ENCODE measurements at regions not wholly inside any gene's neighbourhood (a gene's known extent, or its start where the extent isn't known, plus 50 kb on each side); places are given as distances from the start of the nearest gene placed in this dataset.

DNA sequence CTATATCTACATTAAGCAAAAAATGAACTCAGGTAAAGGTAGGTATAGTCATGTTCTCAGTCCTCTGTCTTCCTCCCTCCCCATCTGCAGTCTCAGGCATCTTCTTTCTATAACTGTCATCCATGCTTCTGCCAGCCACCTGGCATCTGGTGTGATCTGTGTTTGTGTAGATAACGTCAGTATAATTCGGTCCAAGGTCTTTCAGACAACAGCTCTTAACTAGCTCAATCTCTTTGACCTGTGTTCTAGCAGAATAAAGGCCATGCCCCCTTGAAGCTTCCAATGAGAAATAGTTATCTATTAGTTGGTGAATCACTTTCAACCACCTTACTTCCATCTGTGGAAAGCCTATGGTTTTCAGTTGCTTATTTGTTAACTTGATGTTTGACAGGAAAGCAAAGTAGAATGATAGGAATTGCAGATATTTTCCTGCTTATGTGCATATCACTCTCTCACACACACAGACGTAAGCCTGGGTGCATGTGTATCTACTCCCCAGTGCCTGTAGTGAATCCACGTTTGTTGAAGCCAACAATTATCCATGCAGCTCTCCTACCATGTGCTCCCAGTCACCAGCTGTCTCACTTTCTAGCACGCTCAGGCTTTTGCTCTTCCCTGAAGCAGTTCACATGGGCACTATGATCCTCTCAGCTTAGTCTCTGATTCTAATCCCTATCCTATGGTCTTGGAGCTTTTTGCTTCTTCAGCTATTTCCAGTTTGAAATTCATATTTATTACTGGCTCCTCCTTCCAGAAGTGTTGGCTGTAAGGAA lies 433.7 kb upstream of the MANEA start:
- no peak overlapping the region for H3K4me3 Mint-ChIP-seq
- no peaks in the 10 kb centered on the region for H4K20me1 ChIP-seq (ENCODE audit: control insufficient read depth, insufficient read depth, insufficient read length)
- WGBS (ENCODE audit: extremely low coverage, insufficient read length, low lambda C conversion rate), result no CpG with 5 or more reads among the region's 5 CpGs

More for the DNA sequence above, 433.7 kb upstream of the MANEA start:
- no peak overlapping the region for H4K5ac ChIP-seq (ENCODE audit: insufficient read length, low read depth, low read length)
- H2BK15ac ChIP-seq (ENCODE audit: low read depth, low read length), result no peak overlapping the region
- no peak overlapping the region for H2BK5ac ChIP-seq (ENCODE audit: insufficient read length, low read length)
- no peak overlapping the region for H3K27ac ChIP-seq (ENCODE audit: insufficient read length, low read depth, low read length)
- no peaks in the 10 kb centered on the region for H3K9me3 Mint-ChIP-seq
- H2AFZ ChIP-seq (ENCODE audit: low read length), result no peak overlapping the region
- H4K91ac ChIP-seq (ENCODE audit: insufficient read length, low read depth, low read length), result no peak overlapping the region
- no peaks in the 10 kb centered on the region for H3K36me3 Mint-ChIP-seq (ENCODE audit: insufficient read depth in 1 of 3, low read depth in 3 of 3)
- no peaks in the 10 kb centered on the region for H3K27me3 ChIP-seq (ENCODE audit: insufficient read depth, low read length)
- H3K18ac ChIP-seq (ENCODE audit: insufficient read length, low read depth, low read length), result no peak overlapping the region
- H3K4me1 ChIP-seq (ENCODE audit: insufficient read depth, low read length), result no peaks in the 10 kb centered on the region
- no peak overlapping the region for H3K14ac ChIP-seq (ENCODE audit: insufficient read depth, low read length)
- DNase-seq, result no peak
- no peak overlapping the region for H4K8ac ChIP-seq (replicated peaks; ENCODE audit: insufficient read length, low read depth, low read length)
- H2BK12ac ChIP-seq (ENCODE audit: insufficient read length, low read depth, low read length), result no peak overlapping the region
- H3K9ac ChIP-seq (ENCODE audit: extremely low read depth, insufficient read length, low read length), result no peak overlapping the region
- TF ChIP-seq, protein P1, sequence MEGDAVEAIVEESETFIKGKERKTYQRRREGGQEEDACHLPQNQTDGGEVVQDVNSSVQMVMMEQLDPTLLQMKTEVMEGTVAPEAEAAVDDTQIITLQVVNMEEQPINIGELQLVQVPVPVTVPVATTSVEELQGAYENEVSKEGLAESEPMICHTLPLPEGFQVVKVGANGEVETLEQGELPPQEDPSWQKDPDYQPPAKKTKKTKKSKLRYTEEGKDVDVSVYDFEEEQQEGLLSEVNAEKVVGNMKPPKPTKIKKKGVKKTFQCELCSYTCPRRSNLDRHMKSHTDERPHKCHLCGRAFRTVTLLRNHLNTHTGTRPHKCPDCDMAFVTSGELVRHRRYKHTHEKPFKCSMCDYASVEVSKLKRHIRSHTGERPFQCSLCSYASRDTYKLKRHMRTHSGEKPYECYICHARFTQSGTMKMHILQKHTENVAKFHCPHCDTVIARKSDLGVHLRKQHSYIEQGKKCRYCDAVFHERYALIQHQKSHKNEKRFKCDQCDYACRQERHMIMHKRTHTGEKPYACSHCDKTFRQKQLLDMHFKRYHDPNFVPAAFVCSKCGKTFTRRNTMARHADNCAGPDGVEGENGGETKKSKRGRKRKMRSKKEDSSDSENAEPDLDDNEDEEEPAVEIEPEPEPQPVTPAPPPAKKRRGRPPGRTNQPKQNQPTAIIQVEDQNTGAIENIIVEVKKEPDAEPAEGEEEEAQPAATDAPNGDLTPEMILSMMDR (conservative IDR thresholded peaks at IDR 0.05), result no peak
- no peak overlapping the region for H3K4me2 ChIP-seq (ENCODE audit: insufficient read depth, insufficient read length, low read length)
- H3K79me1 ChIP-seq (ENCODE audit: insufficient read depth, low read depth, low read length, poor library complexity, severe bottlenecking), result no peaks in the 10 kb centered on the region
- H2BK20ac ChIP-seq (ENCODE audit: low read depth, low read length, poor library complexity, severe bottlenecking), result no peak overlapping the region
- no peaks in the 10 kb centered on the region for H3K4me1 Mint-ChIP-seq
- H3K23me2 ChIP-seq (ENCODE audit: insufficient read length, low read depth, low read length, poor library complexity, severe bottlenecking), result no peaks in the 10 kb centered on the region
- no peaks in the 10 kb centered on the region for H3K79me2 ChIP-seq (ENCODE audit: insufficient read depth, low read length)
- no peak overlapping the region for H2BK120ac ChIP-seq (ENCODE audit: low read depth, low read length, poor library complexity, severe bottlenecking)
- no peak overlapping the region for H3K23ac ChIP-seq (ENCODE audit: insufficient read length, low read depth, low read length)
- no peaks in the 10 kb centered on the region for H3K27me3 Mint-ChIP-seq (ENCODE audit: low read depth)
- H3K4ac ChIP-seq (ENCODE audit: low read depth, low read length), result no peak overlapping the region
- H3K9me3 ChIP-seq (ENCODE audit: control insufficient read depth, low read depth, low read length), result no peaks in the 10 kb centered on the region
- no peak overlapping the region for H3T11ph ChIP-seq (ENCODE audit: low read length)
- no peak overlapping the region for H2AK5ac ChIP-seq (ENCODE audit: insufficient read length, low read length)
- H3K56ac ChIP-seq (ENCODE audit: insufficient read length, low read depth, low read length), result no peak overlapping the region
- H3K27ac Mint-ChIP-seq, result peak overlapping the region in 1 of 3 experiments; percentile 66; a peak in 1 of 7 replicates

Measured in H9 (cell line).